Peyer's patch (tissue), 4 donors: ENCODE measurements at regions not wholly inside any gene's neighbourhood (a gene's known extent, or its start where the extent isn't known, plus 50 kb on each side); places are given as distances from the start of the nearest gene placed in this dataset.

Source experiments
- DNase-seq, 3 donors: peaks; one replicate each; pipeline ENCODE4 v3.0.0-alpha.2; 2017 to 2019
- H3K27ac ChIP-seq, 4 donors: fragments of 200-600 bp; sonication (generic); one replicate each; pipeline ENCODE4 v1.5.1; 2016 to 2019
- H3K27me3 ChIP-seq, 2 donors: fragments of 200-600 bp; sonication (generic); one replicate each; pipeline ENCODE4 v1.5.1; 2019
- H3K36me3 ChIP-seq, 3 donors: fragments of 200-600 bp; sonication (generic); one replicate each; pipeline ENCODE4 v1.5.1; 2016 to 2019
- H3K4me1 ChIP-seq, 4 donors: fragments of 200-600 bp; sonication (generic); one replicate each; pipeline ENCODE4 v1.5.1; 2016 to 2019
- H3K4me3 ChIP-seq, 4 donors: fragments of 200-600 bp; sonication (generic); 1 replicate in 3 of 4; 2 replicates in 1 of 4; pipeline ENCODE4 v1.5.1; 2016 to 2019; ENCODE audit warnings: mild to moderate bottlenecking in 1 of 4
- H3K9me3 ChIP-seq, 4 donors: fragments of 200-600 bp; sonication (generic); one replicate each; pipeline ENCODE4 v1.5.1; 2016 to 2019; ENCODE audit warnings: mild to moderate bottlenecking in 1 of 4
- POLR2A ChIP-seq, 2 donors: fragments of 450-650 bp; IDR thresholded peaks; one replicate each; pipeline ENCODE4 v1.5.1; 2017; ENCODE audit warnings: antibody characterized with exemption in 2 of 2, mild to moderate bottlenecking in 2 of 2, moderate library complexity in 2 of 2
- TF ChIP-seq, protein P1 (sequence below), 6 experiments: fragments of 450-650 bp in 4 of 6; fragments of 200-600 bp in 2 of 6; sonication (generic) in 1 of 6; IDR thresholded peaks; one replicate each; pipeline ENCODE4 v1.5.1; 2017 to 2019; ENCODE audit warnings: antibody characterized with exemption in 6 of 6, mild to moderate bottlenecking in 3 of 6, moderate library complexity in 1 of 6

DNA sequence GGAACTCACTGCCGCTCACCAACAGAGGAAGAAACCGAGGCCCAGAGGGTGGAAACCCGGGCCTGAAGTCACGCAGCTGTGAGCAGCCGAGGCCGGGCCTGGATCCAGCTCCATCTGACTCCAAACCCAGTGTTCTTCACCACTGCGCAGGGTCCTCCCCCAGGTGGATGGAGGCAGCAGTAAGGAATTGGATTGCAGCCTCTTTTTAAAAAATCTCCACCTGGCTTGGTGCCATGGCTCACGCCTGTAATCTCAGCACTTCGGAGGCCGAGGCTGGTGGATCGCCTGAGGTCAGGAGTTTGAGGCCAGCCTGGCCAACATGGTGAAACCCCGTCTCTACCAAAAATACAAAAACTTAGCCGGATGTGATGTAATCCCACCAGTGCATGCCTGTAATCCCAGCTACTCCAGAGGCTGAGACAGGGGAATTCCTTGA is 177.2 kb downstream of the FOXL1 start:
- TF ChIP-seq, protein P1, sequence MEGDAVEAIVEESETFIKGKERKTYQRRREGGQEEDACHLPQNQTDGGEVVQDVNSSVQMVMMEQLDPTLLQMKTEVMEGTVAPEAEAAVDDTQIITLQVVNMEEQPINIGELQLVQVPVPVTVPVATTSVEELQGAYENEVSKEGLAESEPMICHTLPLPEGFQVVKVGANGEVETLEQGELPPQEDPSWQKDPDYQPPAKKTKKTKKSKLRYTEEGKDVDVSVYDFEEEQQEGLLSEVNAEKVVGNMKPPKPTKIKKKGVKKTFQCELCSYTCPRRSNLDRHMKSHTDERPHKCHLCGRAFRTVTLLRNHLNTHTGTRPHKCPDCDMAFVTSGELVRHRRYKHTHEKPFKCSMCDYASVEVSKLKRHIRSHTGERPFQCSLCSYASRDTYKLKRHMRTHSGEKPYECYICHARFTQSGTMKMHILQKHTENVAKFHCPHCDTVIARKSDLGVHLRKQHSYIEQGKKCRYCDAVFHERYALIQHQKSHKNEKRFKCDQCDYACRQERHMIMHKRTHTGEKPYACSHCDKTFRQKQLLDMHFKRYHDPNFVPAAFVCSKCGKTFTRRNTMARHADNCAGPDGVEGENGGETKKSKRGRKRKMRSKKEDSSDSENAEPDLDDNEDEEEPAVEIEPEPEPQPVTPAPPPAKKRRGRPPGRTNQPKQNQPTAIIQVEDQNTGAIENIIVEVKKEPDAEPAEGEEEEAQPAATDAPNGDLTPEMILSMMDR (IDR thresholded peaks at IDR 0.05), result no peak
- TF ChIP-seq POLR2A (IDR thresholded peaks at IDR 0.05), result no peak
- H3K27ac ChIP-seq, result no peak overlapping the region
- no peaks in the 10 kb centered on the region for H3K4me1 ChIP-seq
- H3K9me3 ChIP-seq, result no peaks in the 10 kb centered on the region
- no peaks in the 10 kb centered on the region for H3K27me3 ChIP-seq
- peak in 1 of 3 donors; percentile 39 for DNase-seq
- H3K4me3 ChIP-seq, result no peak overlapping the region
- no peaks in the 10 kb centered on the region for H3K36me3 ChIP-seq

- Histone ChIP-seq H3K36me3 (no peaks in the 10 kb centered on the region), H3K27me3 (no peaks in the 10 kb centered on the region), H3K27ac (no peak overlapping the region), H3K4me1 (no peaks in the 10 kb centered on the region), H3K4me3 (no peak overlapping the region), H3K9me3 (no peaks in the 10 kb centered on the region)
- TF ChIP-seq, protein P1 (IDR thresholded peaks at IDR 0.05), result no peak
- DNase-seq, result peak in 1 of 3 donors; percentile 24
Measured at GRCh38 chr16:86756882-86757703, 178.7 kb downstream of the FOXL1 start.

DNA sequence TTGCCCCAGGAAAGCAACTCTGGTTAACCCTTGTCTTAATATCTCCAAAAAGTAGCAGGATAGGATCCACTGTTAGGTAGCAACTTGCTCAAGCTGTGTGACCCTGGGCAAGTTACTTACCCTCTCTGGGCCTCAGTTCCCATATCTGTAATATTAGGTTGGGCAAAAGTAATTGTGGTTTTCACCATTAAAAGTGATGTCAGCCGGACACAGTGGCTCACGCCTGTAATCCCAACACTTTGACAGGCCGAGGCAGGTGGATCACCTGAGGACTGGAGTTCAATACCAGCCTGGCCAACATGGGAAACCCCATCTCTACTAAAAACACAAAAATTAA is 179.3 kb downstream of the FOXL1 start:
- Histone ChIP-seq H3K27me3 (no peaks in the 10 kb centered on the region), H3K36me3 (no peaks in the 10 kb centered on the region), H3K9me3 (no peaks in the 10 kb centered on the region), H3K27ac (no peak overlapping the region), H3K4me1 (no peaks in the 10 kb centered on the region), H3K4me3 (no peak overlapping the region)
- TF ChIP-seq, protein P1 (IDR thresholded peaks at IDR 0.05), result no peak
- TF ChIP-seq POLR2A (IDR thresholded peaks at IDR 0.05), result no peak
- DNase-seq, result no peak

GRCh38 chr16:86758932-86759331 is 180.6 kb downstream of the FOXL1 start:
- Histone ChIP-seq H3K36me3 (no peaks in the 10 kb centered on the region), H3K27me3 (no peaks in the 10 kb centered on the region), H3K27ac (no peak overlapping the region), H3K4me3 (no peak overlapping the region), H3K9me3 (no peaks in the 10 kb centered on the region), H3K4me1 (no peaks in the 10 kb centered on the region)
- peak in 1 of 3 donors; percentile 10 for DNase-seq
- TF ChIP-seq POLR2A (IDR thresholded peaks at IDR 0.05), result no peak
- TF ChIP-seq, protein P1 (IDR thresholded peaks at IDR 0.05), result no peak

DNA sequence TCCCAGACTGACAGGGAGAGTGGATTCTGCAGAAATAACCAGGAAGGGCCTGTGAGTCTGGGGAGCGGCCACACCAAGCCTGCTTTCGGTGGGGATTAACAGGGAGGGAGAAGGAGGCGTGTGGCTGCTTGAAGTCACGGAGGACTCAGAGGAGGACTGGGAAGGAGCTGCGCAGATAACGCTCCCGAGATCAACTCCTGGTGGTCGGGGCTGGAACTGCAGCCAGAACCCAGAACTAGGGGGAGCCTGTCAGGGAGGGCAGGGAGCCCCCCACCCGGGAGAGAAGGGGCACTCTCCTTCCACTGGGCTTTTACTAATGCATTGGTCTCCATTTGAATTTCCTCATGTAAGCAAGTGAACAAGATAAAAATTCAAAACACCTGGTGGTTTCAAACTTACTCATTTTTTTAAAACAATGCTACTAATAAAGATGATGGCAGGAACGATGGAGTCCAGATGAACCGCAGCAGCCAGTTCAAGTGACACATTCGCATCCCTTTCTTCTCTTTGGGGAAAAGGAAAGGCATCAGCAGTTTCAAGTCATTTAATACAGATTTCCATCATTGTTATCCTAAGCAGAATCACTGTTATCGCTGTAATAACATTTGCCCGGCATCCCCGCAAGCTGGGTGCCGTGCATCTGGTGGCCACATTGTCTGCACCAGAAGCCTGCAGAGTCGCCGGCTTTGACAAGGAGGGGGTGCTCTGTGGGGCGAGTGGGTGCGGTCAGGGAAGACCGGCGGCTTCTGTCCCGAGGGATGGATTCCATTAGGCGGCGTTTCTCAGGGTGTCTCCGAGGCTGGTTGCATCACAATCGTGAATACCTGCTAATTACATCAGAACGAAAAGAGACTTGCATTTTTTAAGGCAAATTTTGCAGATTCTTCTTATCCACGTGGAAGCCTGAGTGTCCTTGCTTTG is 183.0 kb downstream of the FOXL1 start:
- H3K36me3 ChIP-seq, result no peaks in the 10 kb centered on the region
- TF ChIP-seq POLR2A (IDR thresholded peaks at IDR 0.05), result no peak
- TF ChIP-seq, protein P1 (IDR thresholded peaks at IDR 0.05), result peak in 5 of 6 experiments; percentile 35 to 67 (median 58)
- no peaks in the 10 kb centered on the region for H3K9me3 ChIP-seq
- H3K27me3 ChIP-seq, result no peaks in the 10 kb centered on the region
- DNase-seq, result peak in 2 of 3 donors; percentile 62 to 67
- no peak overlapping the region for H3K4me3 ChIP-seq
- no peaks in the 10 kb centered on the region for H3K4me1 ChIP-seq
- no peak overlapping the region for H3K27ac ChIP-seq
